ENCODE measurements at regions not wholly inside any gene's neighbourhood (a gene's known extent, or its start where the extent isn't known, plus 50 kb on each side); places are given as distances from the start of the nearest gene placed in this dataset.
"Not testable (repeated sequence)": the region's sequence is repeated elsewhere in the genome, so short reads cannot be mapped to it uniquely, and the experiment has no call there.

- not testable (repeated sequence) for TF ChIP-seq CTCF (conservative IDR thresholded peaks at IDR 0.05 in 1 of 2, IDR thresholded peaks at IDR 0.05 in 1 of 2; ENCODE audit: extremely low read depth in 1 of 2, insufficient read depth in 1 of 2, low read depth in 1 of 2, low read length in 2 of 2); EZH2 (IDR thresholded peaks at IDR 0.05; ENCODE audit: borderline replicate concordance, low read length)
Observed at GRCh38 chr9:75690551-75690950, 199.9 kb upstream of the PCSK5 start.
